ENCODE measurements at regions not wholly inside any gene's neighbourhood (a gene's known extent, or its start where the extent isn't known, plus 50 kb on each side); places are given as distances from the start of the nearest gene placed in this dataset.

- TF ChIP-seq REST (IDR thresholded peaks at IDR 0.05) (no peak), ELK1 (IDR thresholded peaks at IDR 0.05; ENCODE audit: low read depth, low read length) (no peak), RFX5 (IDR thresholded peaks at IDR 0.05) (no peak), FOSB (CRISPR knock-in tag; IDR thresholded peaks at IDR 0.05) (0 out of 2 replicates have a peak, but pooled peaks have one; percentile 53), USF2 (IDR thresholded peaks at IDR 0.05) (no peak), CTCF (IDR thresholded peaks at IDR 0.05) (no peak), ZNF302 (CRISPR knock-in tag; IDR thresholded peaks at IDR 0.05) (peak; percentile 88), HDAC2 (IDR thresholded peaks at IDR 0.05) (no peak), HMGXB4 (CRISPR knock-in tag; IDR thresholded peaks at IDR 0.05; ENCODE audit: borderline replicate concordance) (peak; percentile 55; the same call in 1 of the 2 replicates), EHMT2 (IDR thresholded peaks at IDR 0.05; ENCODE audit: low read depth) (no peak), MAFK (IDR thresholded peaks at IDR 0.05; ENCODE audit: partially characterized antibody) (no peak), ESRRA (IDR thresholded peaks at IDR 0.05; ENCODE audit: borderline replicate concordance, low read length) (no peak), HES2 (IDR thresholded peaks at IDR 0.05) (no peak), EHF (CRISPR knock-in tag; IDR thresholded peaks at IDR 0.05) (peak; percentile 86), TP53 (CRISPR knock-in tag; IDR thresholded peaks at IDR 0.05) (no peak), ZFP36 (IDR thresholded peaks at IDR 0.05; ENCODE audit: borderline replicate concordance, partially characterized antibody) (no peak), POLR2A (IDR thresholded peaks at IDR 0.05; ENCODE audit: low read length) (no peak), HOXB13 (CRISPR knock-in tag; IDR thresholded peaks at IDR 0.05; ENCODE audit: low read depth) (peak; percentile 57; the same call in 1 of the 2 replicates), MAZ (IDR thresholded peaks at IDR 0.05; ENCODE audit: borderline replicate concordance, low read depth, low read length) (no peak), ATOH8 (CRISPR knock-in tag; IDR thresholded peaks at IDR 0.05; ENCODE audit: low read depth) (no peak), HOXA7 (CRISPR knock-in tag; IDR thresholded peaks at IDR 0.05) (no peak), RAD21 (conservative IDR thresholded peaks at IDR 0.05 in 1 of 2, IDR thresholded peaks at IDR 0.05 in 1 of 2) (no peak), CHD4 (IDR thresholded peaks at IDR 0.05; ENCODE audit: borderline replicate concordance) (no peak), MYC (IDR thresholded peaks at IDR 0.05; ENCODE audit: borderline replicate concordance, low read length) (no peak), EP300 (IDR thresholded peaks at IDR 0.05) (no peak; a peak in 1 of 5 replicates), CBX2 (IDR thresholded peaks at IDR 0.05; ENCODE audit: borderline replicate concordance, low read depth) (no peak), PHF8 (IDR thresholded peaks at IDR 0.05; ENCODE audit: borderline replicate concordance, low read depth) (no peak), JUN (IDR thresholded peaks at IDR 0.05) (no peak; a peak in 1 of 5 replicates), SREBF2 (IDR thresholded peaks at IDR 0.05) (no peak), FOXS1 (CRISPR knock-in tag; IDR thresholded peaks at IDR 0.05) (no peak), NR3C1 (IDR thresholded peaks at IDR 0.05) (no peak), POLR2AphosphoS2 (conservative IDR thresholded peaks at IDR 0.05; ENCODE audit: low read length) (no peak), GATA3 (IDR thresholded peaks at IDR 0.05; ENCODE audit: borderline replicate concordance) (no peak)
Measured at GRCh38 chr10:125231813-125232475, 71.6 kb upstream of the CTBP2 start (continued).

Measured in A549 (cell line).